ENCODE measurements at regions not wholly inside any gene's neighbourhood (a gene's known extent, or its start where the extent isn't known, plus 50 kb on each side); places are given as distances from the start of the nearest gene placed in this dataset.

- TF ChIP-seq POLR2A (IDR thresholded peaks at IDR 0.05; ENCODE audit: low read length), result no peak
- no peak for TF ChIP-seq GATA1 (IDR thresholded peaks at IDR 0.05; ENCODE audit: low read depth, low read length)
These were observed 919.9 kb downstream of the TUSC7 start for GRCh38 chr3:117629505-117629904.
